ENCODE measurements at regions not wholly inside any gene's neighbourhood (a gene's known extent, or its start where the extent isn't known, plus 50 kb on each side); places are given as distances from the start of the nearest gene placed in this dataset.

DNA sequence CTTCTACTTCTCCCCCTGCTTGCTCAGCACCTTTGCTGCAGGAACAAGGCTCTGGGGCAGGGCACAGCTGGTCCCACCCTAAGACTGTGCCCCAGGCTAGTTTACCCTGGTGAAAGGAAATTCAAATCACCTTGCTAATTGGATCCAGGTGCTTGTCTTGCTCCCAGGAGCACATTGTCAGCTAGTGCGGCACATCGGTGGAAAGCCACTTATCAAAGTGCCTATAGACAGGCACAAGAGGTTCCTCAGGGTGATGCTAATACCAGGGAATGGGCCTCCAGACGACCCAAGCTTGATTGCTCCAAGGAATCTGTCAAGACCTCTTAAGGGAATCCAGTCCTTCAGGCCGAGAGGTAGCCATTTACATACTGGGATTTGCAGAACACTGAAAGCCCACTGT is 64.5 kb upstream of the PRPS1 start:
- no peak overlapping the region for H3K9ac ChIP-seq
- H3K4me1 ChIP-seq = peaks cover 0 to 13% (median 10%) of the 10 kb centered on the region in 10 experiments; a peak in 10 of 20 replicates
- H3K27me3 ChIP-seq = peaks cover 72 to 97% (median 93%) of the 10 kb centered on the region in 11 experiments
- H3K9me3 ChIP-seq (replicated peaks in 1 of 11) = no peaks in the 10 kb centered on the region
- H3K4me2 ChIP-seq = no peak overlapping the region
- H3K27ac ChIP-seq = no peak overlapping the region
- no peaks in the 10 kb centered on the region for H3K36me3 ChIP-seq
- TF ChIP-seq Cebpa-rat (IDR thresholded peaks at IDR 0.05) = no peak
- no peak overlapping the region for H3K4me3 ChIP-seq
- 0 out of 22 replicates have a peak, but pooled peaks cover 0 to 5% (median 0%) of the 10 kb centered on the region in 11 experiments for H4K20me1 ChIP-seq

- Histone ChIP-seq H3K4me1 (peaks cover 0 to 13% (median 10%) of the 10 kb centered on the region in 10 experiments; a peak in 10 of 20 replicates), H3K9ac (no peak overlapping the region), H3K4me3 (no peak overlapping the region), H4K20me1 (0 out of 22 replicates have a peak, but pooled peaks cover 0 to 5% (median 0%) of the 10 kb centered on the region in 11 experiments), H3K4me2 (no peak overlapping the region), H3K27me3 (peaks cover 67 to 96% (median 91%) of the 10 kb centered on the region in 11 experiments), H3K9me3 (replicated peaks in 1 of 11) (no peaks in the 10 kb centered on the region), H3K27ac (no peak overlapping the region), H3K36me3 (no peaks in the 10 kb centered on the region)
- no peak for TF ChIP-seq Cebpa-rat (IDR thresholded peaks at IDR 0.05)
Measured at GRCh38 chrX:107565015-107565414, 63.3 kb upstream of the PRPS1 start.

DNA sequence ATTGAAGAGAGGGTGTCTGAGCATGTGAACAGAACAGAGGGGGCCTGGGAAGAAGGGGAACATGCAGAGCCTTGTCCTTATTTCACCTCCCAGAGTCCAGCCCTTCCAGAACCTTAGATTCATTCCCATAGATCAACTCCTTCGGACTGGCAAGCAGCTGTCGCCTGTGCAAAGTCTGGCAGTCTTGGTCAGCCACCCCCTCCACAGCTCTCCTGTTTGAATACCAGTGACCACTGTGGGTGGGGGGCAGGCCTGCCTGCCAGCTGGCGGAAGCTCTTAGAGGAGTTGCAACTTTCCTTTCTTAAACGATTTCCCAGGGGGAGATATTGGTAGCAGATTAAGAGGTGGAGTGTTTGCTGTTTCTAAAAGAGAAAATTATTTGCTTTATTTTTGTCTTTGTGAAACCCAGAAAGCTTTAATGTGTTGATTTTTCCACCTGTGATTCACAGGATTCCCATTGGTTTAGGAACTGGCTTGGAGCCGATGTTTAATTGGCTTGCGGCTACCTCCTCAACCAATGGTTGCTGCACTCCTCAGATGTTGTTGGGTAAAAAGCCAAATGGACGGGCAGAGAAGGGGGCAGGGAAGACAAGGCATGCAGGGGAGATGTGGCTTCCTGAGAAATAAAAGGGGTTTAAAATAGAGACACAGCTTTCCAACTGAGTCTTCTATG is 62.2 kb upstream of the PRPS1 start:
- peak overlapping the region in 7 of 11 experiments; percentile 9 to 46 (median 35); a peak in 8 of 22 replicates for H3K4me2 ChIP-seq
- no peaks in the 10 kb centered on the region for H3K9me3 ChIP-seq (replicated peaks in 1 of 11)
- no peak for TF ChIP-seq Cebpa-rat (IDR thresholded peaks at IDR 0.05)
- H3K9ac ChIP-seq = no peak overlapping the region
- no peak overlapping the region for H3K4me3 ChIP-seq
- H4K20me1 ChIP-seq = no peaks in the 10 kb centered on the region
- H3K36me3 ChIP-seq = no peaks in the 10 kb centered on the region
- H3K4me1 ChIP-seq = peaks cover 0 to 13% (median 10%) of the 10 kb centered on the region in 10 experiments; a peak in 10 of 20 replicates
- peaks cover 65 to 95% (median 90%) of the 10 kb centered on the region in 11 experiments for H3K27me3 ChIP-seq
- no peak overlapping the region for H3K27ac ChIP-seq

DNA sequence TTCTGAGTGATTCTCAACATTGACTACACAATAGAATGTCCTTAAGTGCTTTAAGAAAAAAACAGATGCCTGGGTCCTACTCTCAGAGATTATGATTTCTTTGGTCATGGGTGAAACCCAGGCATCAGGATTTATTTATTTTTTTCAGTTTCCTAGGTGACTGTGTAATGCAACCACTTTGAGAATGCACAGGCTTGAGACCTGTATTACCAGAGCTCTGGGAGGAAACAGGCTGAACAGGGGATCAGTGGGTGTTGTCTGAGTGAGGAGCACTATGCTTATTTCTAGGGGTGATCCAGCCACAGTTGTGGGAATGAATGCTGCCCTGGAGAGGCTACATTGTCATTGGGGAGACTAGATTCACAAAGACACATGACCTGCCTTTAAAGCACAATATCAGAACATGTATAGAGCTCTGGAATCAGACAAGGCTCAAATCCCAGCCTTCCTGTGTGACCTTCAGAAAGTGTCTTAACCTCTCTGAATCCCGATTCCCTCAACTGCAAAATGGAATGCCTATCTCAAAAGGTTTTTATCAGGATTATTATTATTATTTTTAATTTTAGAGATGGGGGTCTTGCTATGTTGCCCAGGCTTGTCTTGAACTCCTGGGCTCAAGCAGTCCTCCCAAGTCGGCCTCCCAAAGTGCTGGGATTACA is 61.6 kb upstream of the PRPS1 start:
- H3K9ac ChIP-seq = no peak overlapping the region
- H3K4me1 ChIP-seq = peaks cover 0 to 13% (median 10%) of the 10 kb centered on the region in 10 experiments; a peak in 10 of 20 replicates
- peak overlapping the region in 5 of 11 experiments; percentile 17 to 46 (median 39); a peak in 7 of 22 replicates for H3K4me2 ChIP-seq
- H3K36me3 ChIP-seq = no peaks in the 10 kb centered on the region
- TF ChIP-seq Cebpa-rat (IDR thresholded peaks at IDR 0.05) = no peak
- H3K27ac ChIP-seq = no peak overlapping the region
- H4K20me1 ChIP-seq = no peaks in the 10 kb centered on the region
- no peak overlapping the region for H3K4me3 ChIP-seq
- H3K9me3 ChIP-seq (replicated peaks in 1 of 11) = no peaks in the 10 kb centered on the region
- H3K27me3 ChIP-seq = peaks cover 63 to 94% (median 90%) of the 10 kb centered on the region in 11 experiments

DNA sequence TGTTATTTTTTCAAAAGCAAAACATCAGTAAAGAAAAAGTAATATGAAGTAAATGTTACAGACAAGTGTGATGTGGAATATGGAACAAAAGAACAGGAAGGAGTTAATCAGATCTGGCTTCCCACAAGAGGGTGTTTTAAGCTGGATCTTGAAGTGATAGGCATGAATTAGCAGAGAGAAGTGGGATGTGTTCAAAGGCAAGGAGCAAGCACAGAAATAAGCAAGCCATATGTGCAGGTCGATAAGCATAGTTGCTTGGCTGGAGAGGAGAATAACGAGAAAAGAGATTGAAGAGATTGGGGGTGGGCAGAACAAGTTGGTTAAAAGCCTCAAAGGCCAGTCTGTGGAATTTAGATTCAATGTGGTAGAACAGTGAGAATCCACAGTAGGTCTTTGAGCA is 60.9 kb upstream of the PRPS1 start:
- Histone ChIP-seq H3K36me3 (no peaks in the 10 kb centered on the region), H3K9ac (no peak overlapping the region), H4K20me1 (no peaks in the 10 kb centered on the region), H3K4me2 (no peak overlapping the region), H3K27me3 (peaks cover 57 to 94% (median 90%) of the 10 kb centered on the region in 11 experiments), H3K4me1 (peaks cover 0 to 13% (median 10%) of the 10 kb centered on the region in 10 experiments; a peak in 10 of 20 replicates), H3K9me3 (replicated peaks in 1 of 11) (no peaks in the 10 kb centered on the region), H3K4me3 (no peak overlapping the region), H3K27ac (no peak overlapping the region)
- TF ChIP-seq Cebpa-rat (IDR thresholded peaks at IDR 0.05) = no peak

GRCh38 chrX:107571296-107571998 is 56.9 kb upstream of the PRPS1 start:
- no peak overlapping the region for H3K4me3 ChIP-seq
- no peaks in the 10 kb centered on the region for H3K36me3 ChIP-seq
- no peak for TF ChIP-seq Cebpa-rat (IDR thresholded peaks at IDR 0.05)
- H3K9ac ChIP-seq = no peak overlapping the region
- no peaks in the 10 kb centered on the region; a peak in 1 of 22 replicates for H4K20me1 ChIP-seq
- peaks cover 43 to 90% (median 78%) of the 10 kb centered on the region in 11 experiments; a peak in 21 of 22 replicates for H3K27me3 ChIP-seq
- peaks cover 0 to 9% (median 4%) of the 10 kb centered on the region in 10 experiments; a peak in 13 of 20 replicates for H3K4me1 ChIP-seq
- H3K27ac ChIP-seq = no peak overlapping the region
- H3K9me3 ChIP-seq (replicated peaks in 1 of 11) = no peaks in the 10 kb centered on the region
- H3K4me2 ChIP-seq = no peak overlapping the region

DNA sequence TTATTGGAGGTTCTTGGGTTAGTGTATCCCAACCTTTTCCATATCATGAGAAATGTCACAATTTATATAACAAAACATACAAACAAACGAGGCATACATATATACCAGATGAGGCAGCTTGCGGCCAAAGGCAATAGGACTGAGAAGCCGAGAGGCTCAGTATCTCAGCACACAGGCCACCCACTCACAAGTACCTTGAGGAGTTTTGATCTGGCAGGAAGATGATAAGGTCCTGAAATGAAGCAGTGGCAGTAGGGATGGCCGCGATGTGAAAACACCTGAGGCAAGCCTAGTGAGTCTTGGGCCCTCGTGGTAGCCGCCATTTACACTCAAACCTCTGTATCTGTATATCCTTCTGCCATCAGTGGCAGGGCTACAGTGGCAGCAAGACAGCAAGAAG is 55.3 kb upstream of the PRPS1 start:
- Histone ChIP-seq H3K9ac (no peak overlapping the region), H4K20me1 (no peaks in the 10 kb centered on the region; a peak in 1 of 22 replicates), H3K36me3 (no peaks in the 10 kb centered on the region), H3K4me2 (no peak overlapping the region), H3K27me3 (peaks cover 31 to 89% (median 70%) of the 10 kb centered on the region in 11 experiments; a peak in 21 of 22 replicates), H3K9me3 (replicated peaks in 1 of 11) (no peaks in the 10 kb centered on the region), H3K4me3 (no peak overlapping the region), H3K27ac (no peak overlapping the region), H3K4me1 (peaks cover 0 to 9% (median 0%) of the 10 kb centered on the region in 10 experiments; a peak in 4 of 20 replicates)
- no peak for TF ChIP-seq Cebpa-rat (IDR thresholded peaks at IDR 0.05)

GRCh38 chrX:107574054-107574683 is 54.1 kb upstream of the PRPS1 start:
- Histone ChIP-seq H4K20me1 (peaks cover 0 to 5% (median 0%) of the 10 kb centered on the region in 11 experiments; a peak in 1 of 22 replicates), H3K4me3 (no peak overlapping the region), H3K27ac (no peak overlapping the region), H3K9ac (no peak overlapping the region), H3K9me3 (replicated peaks in 1 of 11) (no peaks in the 10 kb centered on the region), H3K4me2 (peak overlapping the region in 2 of 11 experiments; percentile 7 to 10; a peak in 2 of 22 replicates), H3K4me1 (peaks cover 0 to 9% (median 0%) of the 10 kb centered on the region in 10 experiments; a peak in 4 of 20 replicates), H3K36me3 (no peaks in the 10 kb centered on the region), H3K27me3 (peaks cover 34 to 92% (median 66%) of the 10 kb centered on the region in 11 experiments)
- no peak for TF ChIP-seq Cebpa-rat (IDR thresholded peaks at IDR 0.05)

Data from BLaER1 treated with 17β-estradiol and CSF1 and Interleukin-3, amounts not matched to agents 10 nM and 100 nM (cell line).